ENCODE measurements at regions not wholly inside any gene's neighbourhood (a gene's known extent, or its start where the extent isn't known, plus 50 kb on each side); places are given as distances from the start of the nearest gene placed in this dataset.

GRCh38 chr1:218813237-218813636, 360.4 kb upstream of the LYPLAL1 start (continued):
- TF ChIP-seq ZNF496 (CRISPR knock-in tag; IDR thresholded peaks at IDR 0.05; ENCODE audit: insufficient replicate concordance) (no peak), HNF4A (CRISPR knock-in tag; IDR thresholded peaks at IDR 0.05) (no peak)

GRCh38 chr1:218815076-218815475, 358.6 kb upstream of the LYPLAL1 start:
- Histone ChIP-seq H3K36me3 (replicated peaks in 1 of 2; ENCODE audit: control insufficient read depth in 1 of 2, insufficient read depth in 2 of 2, low read length in 2 of 2) (no peaks in the 10 kb centered on the region), H2AFZ (ENCODE audit: low read length) (no peak overlapping the region), H3K4me3 (replicated peaks in 1 of 3; ENCODE audit: insufficient read depth in 1 of 3, low read depth in 2 of 3, low read length in 3 of 3) (no peak overlapping the region), H3K4me2 (ENCODE audit: low read depth, low read length) (no peak overlapping the region), H3K4me1 (ENCODE audit: insufficient read depth, low read length) (no peaks in the 10 kb centered on the region), H3K79me2 (ENCODE audit: insufficient read depth, low read length) (no peaks in the 10 kb centered on the region), H3K27me3 (ENCODE audit: control insufficient read depth in 1 of 2, insufficient read depth in 2 of 2, low read length in 2 of 2) (no peaks in the 10 kb centered on the region), H4K20me1 (ENCODE audit: insufficient read depth, low read length) (no peaks in the 10 kb centered on the region), H3K9ac (ENCODE audit: insufficient read depth, low read depth, low read length) (no peak overlapping the region), H3K27ac (ENCODE audit: extremely low read length, insufficient read depth, low read length) (no peak overlapping the region), H3K9me3 (ENCODE audit: low read length) (no peaks in the 10 kb centered on the region)
- in situ Hi-C loops (cut with HindIII; ENCODE audit: extremely low pct_ligation_motif_present, low pct_unique_long_range_greater_than_20kb), result no loop called here
- WGBS (ENCODE audit: low lambda C conversion rate), result 30% methylated on average over 2 of the region's 2 CpGs
- ATAC-seq, result no peak
- ChIA-PET POLR2A (no interaction called here), CTCF (ENCODE audit: low intra/inter-chr PET ratio, low total read pairs) (no interaction called here)
- DNase-seq (ENCODE audit: low spot score), result no peak
- BruUV-seq (replicated peaks), result no TSS peak
- TF ChIP-seq ZNF441 (CRISPR knock-in tag; IDR thresholded peaks at IDR 0.05; ENCODE audit: borderline replicate concordance) (no peak), PRDM4 (CRISPR knock-in tag; IDR thresholded peaks at IDR 0.05; ENCODE audit: borderline replicate concordance) (no peak), GATA4 (IDR thresholded peaks at IDR 0.05; ENCODE audit: borderline replicate concordance, low read depth) (no peak), ERF (CRISPR knock-in tag; IDR thresholded peaks at IDR 0.05) (no peak), ZNF598 (CRISPR knock-in tag; IDR thresholded peaks at IDR 0.05; ENCODE audit: borderline replicate concordance) (no peak), ZNF207 (IDR thresholded peaks at IDR 0.05; ENCODE audit: borderline replicate concordance) (no peak), SNAPC2 (CRISPR knock-in tag; IDR thresholded peaks at IDR 0.05) (no peak), HINFP (CRISPR knock-in tag; IDR thresholded peaks at IDR 0.05; ENCODE audit: low read depth) (no peak), KLF11 (CRISPR knock-in tag; IDR thresholded peaks at IDR 0.05) (no peak), GZF1 (CRISPR knock-in tag; IDR thresholded peaks at IDR 0.05) (no peak), SP1 (IDR thresholded peaks at IDR 0.05) (no peak), SP1 (CRISPR knock-in tag; IDR thresholded peaks at IDR 0.05) (no peak), ZNF17 (CRISPR knock-in tag; IDR thresholded peaks at IDR 0.05) (no peak), ATF7-NPFF (CRISPR knock-in tag; IDR thresholded peaks at IDR 0.05; ENCODE audit: low read depth) (no peak), TFDP2 (CRISPR knock-in tag; IDR thresholded peaks at IDR 0.05) (no peak), ZNF574 (CRISPR knock-in tag; IDR thresholded peaks at IDR 0.05) (no peak)
- no peak for FAIRE-seq
- intact Hi-C loops (cut with micrococcal nuclease; ENCODE audit: unreplicated experiment), result no loop called here

Measured in HepG2 (cell line).